SK-N-SH (cell line): ENCODE measurements at regions not wholly inside any gene's neighbourhood (a gene's known extent, or its start where the extent isn't known, plus 50 kb on each side); places are given as distances from the start of the nearest gene placed in this dataset.
"Not testable (repeated sequence)": the region's sequence is repeated elsewhere in the genome, so short reads cannot be mapped to it uniquely, and the experiment has no call there.

Source experiments
- CHD2 ChIP-seq: fragments of 150-350 bp; IDR thresholded peaks from 2 replicates; pipeline ENCODE4 v1.6.1; 2018; ENCODE audit warnings: low read length; ENCODE audit not compliant: partially characterized antibody
- CTCF ChIP-seq: fragments of 200-600 bp; sonication (generic); IDR thresholded peaks from 2 replicates; pipeline ENCODE4 v1.6.1; 2017; ENCODE audit warnings: antibody characterized with exemption, mild to moderate bottlenecking, moderate library complexity
- ELF1 ChIP-seq: IDR thresholded peaks from 2 replicates; pipeline ENCODE4 v1.4.0; 2012
- EP300 ChIP-seq, 2 experiments: IDR thresholded peaks; 2 replicates each; pipeline versions ENCODE4 v1.4.0 to v1.6.1; 2012; ENCODE audit warnings: borderline replicate concordance in 1 of 2, low read depth in 1 of 2, low read length in 1 of 2
- JUND ChIP-seq: IDR thresholded peaks from 2 replicates; pipeline ENCODE4 v1.4.0; 2012
- MAX ChIP-seq: IDR thresholded peaks from 2 replicates; pipeline ENCODE4 v1.4.0; 2012; ENCODE audit warnings: low read depth
- NFIC ChIP-seq: IDR thresholded peaks from 2 replicates; pipeline ENCODE4 v1.4.0; 2012; ENCODE audit warnings: borderline replicate concordance
- POLR2AphosphoS5 ChIP-seq: IDR thresholded peaks from 2 replicates; pipeline ENCODE4 v1.6.1; 2012; ENCODE audit warnings: low read depth, low read length
- RAD21 ChIP-seq: IDR thresholded peaks from 2 replicates; pipeline ENCODE4 v1.6.1; 2012; ENCODE audit warnings: mild to moderate bottlenecking, low read length
- RCOR1 ChIP-seq: fragments of 150-350 bp; IDR thresholded peaks from 2 replicates; pipeline ENCODE4 v1.6.1; 2017; ENCODE audit warnings: antibody characterized with exemption, low read length
- RFX5 ChIP-seq: IDR thresholded peaks from 2 replicates; pipeline ENCODE4 v1.6.1; 2012; ENCODE audit warnings: mild to moderate bottlenecking, improper control_type of control experiment, low read length
- TAF1 ChIP-seq: IDR thresholded peaks from 2 replicates; pipeline ENCODE4 v1.6.1; 2012; ENCODE audit warnings: low read depth, mild to moderate bottlenecking, low read length, moderate library complexity, borderline replicate concordance
- TCF12 ChIP-seq: IDR thresholded peaks from 2 replicates; pipeline ENCODE4 v1.4.0; 2012
- YY1 ChIP-seq: IDR thresholded peaks from 2 replicates; pipeline ENCODE4 v1.4.0; 2012; ENCODE audit warnings: low read depth, mild to moderate bottlenecking

GRCh38 chr4:114447963-114448516, 150.6 kb upstream of the UGT8 start:
- not testable (repeated sequence) for TF ChIP-seq CTCF; TAF1; JUND; RAD21; MAX; RFX5; EP300 (IDR thresholded peaks at IDR 0.05; ENCODE audit: borderline replicate concordance in 1 of 2, low read depth in 1 of 2, low read length in 1 of 2); CHD2; ELF1; RCOR1; NFIC; POLR2AphosphoS5; YY1; TCF12
